ENCODE measurements at regions not wholly inside any gene's neighbourhood (a gene's known extent, or its start where the extent isn't known, plus 50 kb on each side); places are given as distances from the start of the nearest gene placed in this dataset.

DNA sequence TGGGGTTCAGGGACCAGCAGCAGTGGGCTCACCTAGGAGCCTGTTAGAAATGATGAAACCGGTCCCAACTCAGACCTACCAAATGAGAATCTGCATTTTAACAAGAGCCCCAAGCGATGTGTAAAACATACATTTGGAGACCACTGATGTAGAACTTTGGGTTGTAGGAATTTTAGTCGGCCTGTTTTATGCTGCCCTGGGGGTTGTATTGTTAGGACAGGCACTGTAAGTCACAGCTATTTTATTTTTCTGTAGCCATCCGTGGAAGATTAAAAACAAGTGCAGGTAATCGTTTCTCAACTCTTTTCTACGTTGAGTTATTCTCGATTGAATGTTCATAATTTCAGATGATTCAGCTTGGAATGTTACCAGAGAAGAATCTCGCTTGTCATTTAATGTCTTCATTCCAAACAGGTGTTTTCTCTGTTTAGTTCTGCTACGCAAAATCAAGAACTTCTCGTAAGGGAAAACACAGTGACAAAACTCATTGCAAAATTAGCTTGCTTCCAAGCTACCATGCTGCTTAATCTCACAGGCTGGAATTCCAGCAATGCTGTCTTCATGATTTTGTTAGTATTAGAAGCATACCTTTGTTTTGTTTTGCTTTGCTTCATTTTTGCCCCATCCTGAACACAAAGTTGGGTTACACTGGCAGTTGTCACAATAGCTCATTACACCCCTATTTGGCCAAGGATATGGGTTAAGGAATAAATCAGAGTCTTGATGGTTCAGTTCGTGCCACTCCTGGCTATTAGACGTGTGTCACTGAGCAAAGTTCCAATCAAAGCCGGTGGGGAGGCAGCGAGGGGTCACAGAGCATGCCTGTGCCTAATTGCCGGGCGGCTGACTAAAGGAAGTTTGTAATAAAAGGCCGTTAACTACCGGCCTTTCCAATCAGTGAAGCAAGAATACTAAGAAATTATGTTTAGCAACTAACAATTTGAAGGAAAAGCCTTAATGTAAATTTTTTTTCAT, 676.9 kb downstream of the GATA3 start:
- in situ Hi-C loops (cut with MboI; ENCODE audit: low sequenced_read_pairs) = no loop called here

DNA sequence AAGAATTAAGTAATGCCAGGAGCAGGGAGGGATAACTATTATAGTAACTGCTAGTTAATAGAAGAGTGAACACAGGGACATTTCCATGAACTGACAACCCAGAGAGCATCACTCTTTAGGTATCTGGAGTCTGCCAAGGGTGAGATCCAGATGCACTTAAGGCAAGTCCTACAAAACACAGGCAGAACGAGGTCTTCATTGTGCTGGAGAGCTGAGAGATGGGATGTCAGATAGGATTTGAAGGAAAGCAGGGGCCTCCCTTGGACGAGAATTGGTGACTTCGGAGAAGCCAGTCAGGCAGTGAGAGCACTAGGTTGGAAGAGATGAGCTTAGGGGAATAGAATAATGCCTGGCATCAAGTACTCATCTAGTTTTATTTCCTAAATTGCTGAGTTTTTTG, 684.5 kb downstream of the GATA3 start:
- in situ Hi-C loops (cut with MboI; ENCODE audit: low sequenced_read_pairs) = no loop called here

DNA sequence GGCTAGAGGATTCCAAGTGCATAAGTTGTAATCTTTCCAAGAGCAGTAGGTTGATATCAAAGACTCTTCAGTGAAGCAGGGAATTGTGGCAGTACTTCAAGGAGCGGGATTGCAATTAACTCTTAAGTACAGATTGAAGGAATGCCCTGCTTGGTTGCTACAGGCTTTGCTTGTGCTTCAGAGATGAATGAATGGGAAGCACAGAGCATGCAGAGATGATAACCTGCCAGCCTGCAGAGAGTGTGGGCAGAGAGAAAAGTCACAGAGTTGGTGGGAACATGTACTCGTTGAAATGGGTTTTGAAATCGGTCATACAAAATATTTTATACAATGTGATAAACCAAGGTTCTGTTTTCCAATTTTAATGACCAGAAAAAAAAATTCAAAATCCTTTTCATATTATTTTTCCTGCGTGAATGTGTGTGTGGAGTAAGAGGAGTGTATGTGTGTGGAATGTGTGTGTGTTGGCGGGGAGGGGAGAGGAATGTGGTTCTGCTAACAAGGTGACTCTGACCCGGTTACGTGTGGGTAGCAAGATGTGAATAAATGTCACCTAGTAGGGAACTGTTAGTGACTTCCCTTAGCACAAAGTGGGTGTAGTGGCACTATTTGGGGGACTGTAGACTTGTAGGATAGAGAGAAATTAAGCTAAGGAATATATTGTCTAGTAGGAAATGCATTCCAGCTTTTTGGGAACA, 697.8 kb downstream of the GATA3 start:
- in situ Hi-C loops (cut with MboI; ENCODE audit: low sequenced_read_pairs) = no loop called here

DNA sequence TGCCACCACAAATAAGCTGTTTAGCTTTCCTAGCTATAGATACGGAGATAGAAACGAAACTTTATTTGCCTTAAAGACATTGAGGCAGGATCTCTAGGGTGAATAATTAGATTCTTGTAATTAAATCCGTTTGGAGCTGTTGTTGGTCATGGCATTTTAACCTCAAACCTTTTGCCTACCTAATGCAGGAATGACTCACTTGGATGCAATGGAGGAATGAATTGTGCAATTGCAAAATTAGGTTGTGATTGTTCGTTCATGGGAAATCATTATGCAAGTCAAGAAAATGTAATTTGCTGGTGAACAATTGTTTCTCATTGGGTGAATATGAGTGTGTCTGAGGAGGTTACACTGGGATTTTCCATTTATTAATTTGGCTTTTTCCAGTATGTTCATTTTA, 703.5 kb downstream of the GATA3 start:
- in situ Hi-C loops (cut with MboI; ENCODE audit: low sequenced_read_pairs) = no loop called here

DNA sequence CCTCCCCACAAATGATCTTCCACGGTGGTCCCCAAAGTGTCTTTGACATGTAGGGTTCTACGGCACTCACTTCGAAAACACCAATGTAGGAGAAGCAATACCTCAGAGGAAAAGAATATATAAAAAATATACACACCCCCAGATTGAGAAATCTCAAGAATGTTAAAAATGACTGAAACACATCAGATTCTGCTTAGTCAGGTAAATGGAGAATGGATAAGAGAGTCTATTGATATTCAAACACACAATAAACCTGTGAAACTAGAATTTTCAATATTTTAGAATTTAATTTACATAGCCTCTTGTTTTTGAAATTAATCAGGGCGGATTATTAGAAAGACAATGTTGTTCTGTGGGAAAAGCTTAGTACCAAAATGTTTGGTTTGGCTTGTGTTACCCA, 712.4 kb downstream of the GATA3 start:
- in situ Hi-C loops (cut with MboI; ENCODE audit: low sequenced_read_pairs) = no loop called here

DNA sequence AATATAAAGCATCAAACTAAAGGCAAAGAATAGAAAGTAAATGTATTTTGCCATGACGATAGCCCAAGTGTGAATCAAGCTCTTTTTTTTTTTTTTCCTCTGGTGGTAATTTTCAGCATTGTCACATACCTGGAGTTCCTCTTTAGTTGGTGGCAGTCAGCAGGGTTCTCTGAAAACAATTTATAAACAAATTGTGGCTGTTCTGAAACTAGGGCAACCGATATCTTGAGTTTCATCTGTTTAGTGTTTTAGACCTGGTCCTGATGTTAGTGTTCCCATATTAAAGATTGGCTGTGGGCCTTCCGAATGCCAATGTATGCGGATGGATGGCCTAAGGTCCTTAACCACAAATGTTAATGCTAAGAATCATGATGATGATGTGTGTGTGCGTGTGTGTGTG, 713.1 kb downstream of the GATA3 start:
- in situ Hi-C loops (cut with MboI; ENCODE audit: low sequenced_read_pairs) = no loop called here

DNA sequence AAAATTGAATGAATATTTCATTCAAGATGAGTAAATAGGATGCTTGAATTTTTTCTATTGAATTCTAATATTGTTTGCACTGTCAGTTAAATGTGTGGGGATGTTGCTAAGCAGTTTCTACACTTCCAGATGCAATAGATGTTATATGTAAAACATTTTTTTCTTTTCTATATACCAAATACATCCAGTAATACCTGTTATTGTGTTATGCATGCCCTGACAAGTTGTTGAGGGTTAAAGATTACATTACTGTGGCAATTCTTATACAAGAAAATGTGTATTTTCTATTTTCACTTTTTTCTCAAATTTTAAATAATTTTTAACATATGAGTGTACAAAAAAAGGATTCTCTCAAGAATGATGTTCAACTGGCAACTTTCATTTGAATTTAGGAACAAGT, 713.9 kb downstream of the GATA3 start:
- in situ Hi-C loops (cut with MboI; ENCODE audit: low sequenced_read_pairs) = no loop called here

DNA sequence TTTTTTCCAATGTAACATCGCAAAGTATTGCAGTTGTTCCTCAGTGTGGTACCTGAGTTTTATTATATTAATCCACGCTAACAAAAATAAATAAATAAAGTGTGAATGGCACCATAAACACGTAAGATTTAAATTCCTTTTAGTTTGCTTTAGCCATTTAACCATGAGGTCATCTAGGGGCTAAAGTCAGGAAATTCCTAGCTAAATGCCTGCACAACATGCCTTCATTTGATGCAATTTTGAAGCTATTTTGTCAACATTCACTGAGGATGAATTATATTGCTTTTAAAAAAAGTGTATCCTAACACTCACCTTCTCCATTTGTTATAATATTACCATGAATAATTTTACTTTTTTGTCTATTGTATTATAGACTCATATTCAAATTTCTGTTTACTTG, 714.4 kb downstream of the GATA3 start:
- in situ Hi-C loops (cut with MboI; ENCODE audit: low sequenced_read_pairs) = no loop called here

DNA sequence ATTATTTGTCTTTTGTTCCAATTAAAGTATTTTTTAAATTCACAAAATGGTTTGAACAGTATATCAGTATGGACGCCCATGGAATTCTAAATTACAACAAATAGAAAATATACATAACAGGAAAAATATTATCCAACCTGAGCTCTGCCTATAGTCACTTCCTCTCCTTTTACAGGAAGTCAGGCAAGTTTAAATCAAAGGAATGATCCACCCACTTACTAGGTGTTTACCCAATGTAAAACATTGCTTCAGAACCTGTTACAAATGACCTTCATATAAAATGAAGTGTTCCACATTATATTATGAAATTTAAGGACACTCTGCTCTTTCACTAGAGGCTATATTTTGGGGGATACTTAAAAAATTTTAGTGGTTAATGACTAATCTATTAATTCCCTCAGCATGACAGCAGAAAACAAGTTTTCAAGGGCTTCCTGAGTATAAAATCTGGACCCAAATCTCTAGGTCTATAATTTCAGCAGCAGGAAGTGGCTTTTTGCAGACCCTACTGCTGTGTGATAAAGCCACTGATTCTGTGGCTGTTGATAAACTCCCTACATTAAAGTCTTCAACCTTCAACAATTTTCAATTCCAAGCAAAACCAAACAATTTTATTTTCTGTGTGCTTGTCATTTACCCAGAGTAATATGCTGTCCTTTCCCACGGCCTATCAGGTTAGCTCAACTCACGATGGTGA, 722.6 kb downstream of the GATA3 start:
- in situ Hi-C loops (cut with MboI; ENCODE audit: low sequenced_read_pairs) = no loop called here

DNA sequence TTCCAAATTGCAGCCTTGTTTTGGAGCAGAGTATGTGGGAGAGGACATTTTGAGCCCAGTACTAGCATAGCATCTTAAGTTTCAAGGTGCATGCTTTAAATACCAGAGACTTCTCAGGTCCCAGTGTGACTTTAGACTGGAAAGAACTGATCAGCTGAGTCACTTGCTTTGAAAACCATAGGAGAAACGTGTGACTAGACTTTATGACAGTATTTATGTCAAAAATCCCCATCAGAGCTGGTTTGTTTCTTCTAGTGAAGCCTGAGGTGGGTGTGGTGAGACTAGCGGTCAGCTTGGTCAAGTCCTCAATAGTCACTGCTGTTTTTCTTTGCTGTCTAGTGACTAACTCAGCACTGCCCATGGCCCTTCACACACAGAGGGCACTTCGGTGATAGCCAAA, 724.2 kb downstream of the GATA3 start:
- in situ Hi-C loops (cut with MboI; ENCODE audit: low sequenced_read_pairs) = no loop called here

DNA sequence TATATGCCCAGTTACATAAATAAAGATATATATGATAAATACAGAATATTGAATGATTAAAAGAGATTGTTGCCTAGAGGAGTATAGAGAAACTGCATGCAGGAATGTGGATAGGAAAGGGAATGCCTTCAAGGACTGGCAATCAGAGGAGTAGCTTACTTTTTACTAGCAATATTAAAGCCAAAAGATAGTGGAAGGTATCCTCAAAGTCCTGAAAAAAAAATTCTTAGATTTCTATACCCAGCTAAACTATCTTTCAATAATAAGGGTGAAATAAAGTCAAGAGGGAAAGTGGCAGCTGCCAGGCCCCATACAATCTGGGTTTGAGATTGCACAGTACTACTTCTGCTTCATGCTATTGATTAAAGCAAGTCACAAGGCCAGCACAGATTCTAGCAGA, 733.2 kb downstream of the GATA3 start:
- in situ Hi-C loops (cut with MboI; ENCODE audit: low sequenced_read_pairs) = no loop called here

DNA sequence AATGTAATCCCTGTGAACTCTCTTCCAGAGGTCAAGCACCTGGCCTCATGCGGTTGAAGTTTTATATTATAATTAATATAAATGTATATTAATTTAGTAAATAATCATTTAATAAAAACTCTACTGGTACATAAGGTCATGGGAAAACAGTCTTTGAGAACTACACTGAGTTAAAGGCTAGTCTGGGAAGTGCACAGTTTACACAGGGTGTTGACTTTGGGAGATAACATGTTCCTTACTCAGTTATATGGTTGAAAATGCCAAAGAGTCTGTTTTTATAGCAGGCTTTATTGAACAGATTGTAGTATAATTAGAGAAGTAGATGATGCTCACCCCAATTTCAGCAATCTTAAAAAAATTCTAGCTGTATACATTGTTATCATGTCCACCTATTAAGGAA, 735.9 kb downstream of the GATA3 start:
- in situ Hi-C loops (cut with MboI; ENCODE audit: low sequenced_read_pairs) = no loop called here

DNA sequence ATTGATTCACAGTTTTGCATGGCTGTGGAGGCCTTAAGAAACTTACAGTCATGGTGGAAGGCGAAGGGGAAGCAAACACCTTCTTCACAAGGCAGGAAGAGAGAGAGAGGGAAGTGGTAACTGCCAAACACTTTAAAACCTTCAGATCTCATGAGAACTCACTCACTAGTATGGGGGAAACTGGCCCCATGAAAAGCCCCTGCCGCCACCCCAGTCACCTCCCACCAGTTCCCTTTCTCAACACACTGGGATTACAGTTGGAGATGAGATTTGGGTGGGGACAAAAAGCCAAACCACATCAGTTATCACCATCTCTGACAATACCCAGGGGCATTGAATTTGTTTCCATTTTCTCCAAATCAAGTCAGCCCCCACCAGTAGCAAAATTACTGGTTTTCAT, 740.4 kb downstream of the GATA3 start:
- in situ Hi-C loops (cut with MboI; ENCODE audit: low sequenced_read_pairs) = no loop called here

DNA sequence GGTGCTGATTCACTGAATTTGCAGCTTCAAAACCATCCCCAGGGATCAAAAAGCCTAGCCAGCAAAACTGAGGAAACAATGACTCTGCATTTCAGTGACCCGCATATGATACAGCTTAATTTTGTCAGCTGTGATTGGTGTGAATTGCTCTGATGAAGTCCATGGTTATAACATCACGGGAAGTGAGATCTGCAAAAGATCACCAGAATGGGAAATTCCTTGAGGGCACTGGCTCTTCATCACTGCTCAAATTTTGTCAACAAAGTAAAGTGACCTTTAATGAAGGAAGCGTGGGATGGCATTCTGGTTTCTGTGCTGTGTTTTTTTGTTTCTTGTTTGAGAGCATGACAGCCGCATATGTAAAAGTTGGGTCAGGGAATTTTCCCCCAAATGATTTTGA, 745.9 kb downstream of the GATA3 start:
- in situ Hi-C loops (cut with MboI; ENCODE audit: low sequenced_read_pairs) = no loop called here

DNA sequence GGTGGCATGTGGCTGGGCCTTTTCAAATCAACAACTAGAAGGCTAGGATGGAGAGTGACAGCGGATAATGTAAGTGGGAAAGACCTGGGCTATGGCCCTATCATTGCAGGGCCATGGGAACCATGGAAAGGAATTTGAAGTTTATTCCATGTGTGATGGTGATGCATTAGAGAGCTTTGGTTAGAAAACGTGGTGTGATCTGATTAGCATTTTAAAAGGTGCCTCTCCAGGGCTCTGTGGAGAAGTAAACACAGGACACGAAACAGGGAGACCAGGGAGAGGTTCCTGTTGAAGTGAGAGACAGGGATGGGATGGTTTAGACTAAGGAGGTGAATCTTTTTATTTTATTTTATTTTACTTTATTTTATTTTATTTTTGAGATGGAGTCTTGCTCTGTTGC, 749.5 kb downstream of the GATA3 start:
- in situ Hi-C loops (cut with MboI; ENCODE audit: low sequenced_read_pairs) = no loop called here

DNA sequence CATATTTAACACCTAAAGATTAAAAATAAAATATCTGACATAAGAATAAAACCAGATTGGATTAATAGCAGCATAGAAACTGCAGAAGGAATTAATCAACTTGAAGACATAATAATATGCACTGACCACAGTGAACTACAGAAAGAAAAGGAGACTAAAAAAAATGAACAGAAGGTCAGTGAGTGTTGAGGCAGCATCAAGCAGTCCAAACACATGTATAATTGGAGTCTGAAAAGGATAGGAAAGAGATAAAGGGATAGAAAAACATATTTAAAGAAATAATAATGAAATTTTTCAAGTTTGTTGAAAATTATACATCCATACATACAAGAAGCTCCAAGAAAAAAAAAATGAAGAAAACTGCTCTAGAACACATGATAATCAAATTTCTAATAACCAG, 756.2 kb downstream of the GATA3 start:
- in situ Hi-C loops (cut with MboI; ENCODE audit: low sequenced_read_pairs) = no loop called here

DNA sequence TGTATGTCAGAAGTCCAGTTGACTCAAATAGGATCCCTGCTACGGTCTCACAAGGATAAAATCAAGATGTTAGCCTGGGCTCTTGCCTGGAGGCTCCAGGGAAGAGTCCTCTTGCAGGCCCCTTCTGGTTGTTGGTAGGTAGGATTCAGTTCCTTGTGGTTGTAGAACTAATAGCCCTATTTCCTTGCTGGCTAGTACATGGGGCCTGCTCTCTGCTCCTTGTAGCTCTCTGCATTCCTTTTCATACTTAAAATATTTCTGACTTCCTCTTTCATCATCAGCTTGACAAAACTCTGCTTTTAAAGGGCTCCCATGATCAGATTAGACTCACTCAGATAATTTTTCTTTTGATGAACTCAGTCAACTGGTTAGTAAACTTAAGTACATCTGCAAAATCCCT, 756.7 kb downstream of the GATA3 start:
- in situ Hi-C loops (cut with MboI; ENCODE audit: low sequenced_read_pairs) = no loop called here

DNA sequence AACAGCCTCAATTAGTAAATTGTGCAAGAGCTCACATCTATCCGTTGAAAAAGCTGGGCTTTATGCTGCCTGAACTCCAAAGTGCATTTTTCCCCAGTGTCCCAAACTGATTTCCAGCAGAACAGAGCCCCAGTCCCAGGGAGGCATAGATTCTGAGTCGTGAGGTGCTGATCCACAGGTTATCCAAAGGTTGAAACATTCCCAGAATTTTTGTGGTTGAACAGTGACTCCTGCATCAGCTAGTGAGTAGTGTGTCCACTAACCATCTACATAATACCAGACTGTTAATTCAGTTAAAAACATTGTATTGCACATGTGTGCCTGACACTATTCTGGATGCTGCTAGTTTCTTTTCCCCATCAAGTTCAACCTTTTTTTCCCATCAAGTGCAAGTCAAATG, 761.5 kb downstream of the GATA3 start:
- in situ Hi-C loops (cut with MboI; ENCODE audit: low sequenced_read_pairs) = no loop called here

DNA sequence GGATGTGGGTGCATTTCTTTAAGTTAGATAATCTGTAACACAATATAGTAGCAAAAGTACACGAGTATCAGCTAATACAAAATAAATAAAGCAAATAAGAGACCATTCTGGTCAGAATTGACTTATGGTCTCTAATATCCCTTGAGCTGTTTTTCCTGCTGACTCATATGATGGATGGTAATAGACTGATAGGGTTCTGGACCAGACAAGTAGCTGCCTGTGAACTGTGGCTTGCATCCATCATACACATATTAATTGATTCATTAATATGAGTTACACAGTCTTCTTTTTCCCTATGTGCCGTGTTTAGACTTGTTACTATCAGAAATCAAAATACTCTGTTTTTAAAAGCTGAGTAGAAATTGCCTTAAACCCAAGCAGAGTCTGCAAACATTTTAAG, 762.8 kb downstream of the GATA3 start:
- in situ Hi-C loops (cut with MboI; ENCODE audit: low sequenced_read_pairs) = no loop called here

DNA sequence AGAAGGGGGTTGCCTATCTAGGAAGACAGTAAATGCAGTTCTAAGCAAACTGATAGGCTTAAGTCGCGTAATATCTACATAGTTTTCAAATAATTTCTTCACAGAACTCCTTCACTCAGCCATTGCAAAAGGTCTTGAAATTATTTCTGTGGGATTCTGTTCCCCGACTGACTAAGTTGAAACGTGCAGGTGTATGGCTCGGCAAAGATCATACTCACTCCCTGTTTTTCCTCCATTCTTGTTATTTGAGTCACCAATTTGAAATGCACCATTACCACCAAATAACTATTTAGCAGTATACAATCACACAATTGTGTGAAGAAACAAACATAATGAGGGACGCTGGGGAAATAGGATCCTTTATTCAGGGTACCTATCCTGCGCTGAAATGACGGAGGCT, 771.1 kb downstream of the GATA3 start:
- in situ Hi-C loops (cut with MboI; ENCODE audit: low sequenced_read_pairs) = no loop called here

DNA sequence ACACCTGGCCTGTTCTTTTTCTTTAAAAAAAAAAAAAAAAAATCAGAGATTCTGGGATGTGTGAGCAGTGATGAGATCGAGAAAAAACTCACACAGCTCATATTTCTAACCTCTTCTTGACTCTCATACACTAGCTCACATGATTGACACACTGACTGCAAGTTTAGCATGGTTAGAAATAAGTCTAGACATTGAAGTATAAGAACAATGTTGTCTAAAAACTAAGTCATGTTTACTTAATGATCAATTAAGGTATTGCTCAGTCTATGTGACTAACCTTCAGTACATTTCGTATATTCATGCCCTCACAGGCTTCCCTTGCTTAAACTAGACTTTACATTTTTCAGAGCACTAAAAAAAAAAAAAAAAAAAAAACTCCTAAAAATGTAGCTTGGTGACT, 775.1 kb downstream of the GATA3 start:
- in situ Hi-C loops (cut with MboI; ENCODE audit: low sequenced_read_pairs) = no loop called here

DNA sequence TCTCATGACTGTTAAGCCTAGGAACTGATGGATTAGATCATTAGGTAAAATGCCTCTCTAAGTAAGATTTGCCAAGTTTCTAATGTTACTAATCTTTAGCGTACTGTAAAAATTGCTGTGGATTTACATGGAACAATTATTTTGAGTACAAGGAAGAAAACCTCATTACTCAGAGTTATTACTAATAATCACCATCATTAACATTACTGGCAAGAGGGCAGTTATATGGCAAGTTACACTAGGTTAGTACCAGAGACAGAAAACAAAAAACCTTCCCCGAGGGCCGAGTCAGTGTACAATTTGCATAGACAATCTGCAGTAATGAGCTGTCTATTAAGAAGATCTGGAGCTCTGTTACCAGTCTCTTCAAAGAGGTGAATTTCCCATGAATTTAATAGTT, 775.6 kb downstream of the GATA3 start:
- in situ Hi-C loops (cut with MboI; ENCODE audit: low sequenced_read_pairs) = no loop called here

All from HL-60/S4 (cell line).